Loucy (cell line): ENCODE measurements at regions not wholly inside any gene's neighbourhood (a gene's known extent, or its start where the extent isn't known, plus 50 kb on each side); places are given as distances from the start of the nearest gene placed in this dataset.

Source experiments
- CTCF ChIP-seq: fragments of 200-600 bp; sonication (generic); conservative IDR thresholded peaks from 2 replicates; pipeline ENCODE4 v1.5.1; 2014; ENCODE audit warnings: mild to moderate bottlenecking, antibody characterized with exemption, low read length
- EZH2phosphoT487 ChIP-seq: fragments of 200-600 bp; IDR thresholded peaks from 2 replicates; pipeline ENCODE4 v1.6.1; 2018; ENCODE audit warnings: antibody characterized with exemption, mild to moderate bottlenecking, moderate library complexity, borderline replicate concordance

- TF ChIP-seq CTCF (no peak), EZH2phosphoT487 (no peak)
These were observed 109.2 kb upstream of the AP1S2 start for GRCh38 chrX:15963858-15964257.
